Epithelial cell of esophagus (primary cell): ENCODE measurements at regions not wholly inside any gene's neighbourhood (a gene's known extent, or its start where the extent isn't known, plus 50 kb on each side); places are given as distances from the start of the nearest gene placed in this dataset.

Source experiments
- DNase-seq: peaks from one replicate; pipeline ENCODE4 v3.0.0; 2010; ENCODE audit warnings: low read depth
- H3K4me3 ChIP-seq: 2 replicates; pipeline ENCODE4 v1.5.1; 2011; ENCODE audit warnings: mild to moderate bottlenecking, low read length, control low read depth
- CTCF ChIP-seq: IDR thresholded peaks from 2 replicates; pipeline ENCODE4 v1.5.1; 2011; ENCODE audit warnings: low read depth, mild to moderate bottlenecking, low read length, control low read depth, inconsistent platforms; ENCODE audit not compliant: insufficient read depth; ENCODE audit errors: missing control alignments

GRCh38 chr18:22467760-22468553, 50.2 kb upstream of the CTAGE1 start:
- DNase-seq = peak; percentile 99
- TF ChIP-seq CTCF = no peak

GRCh38 chr18:22468554-22468891, 50.8 kb upstream of the CTAGE1 start:
- DNase-seq = no peak
- no peak overlapping the region for H3K4me3 ChIP-seq
- no peak for TF ChIP-seq CTCF

More at GRCh38 chr18:22467760-22468553, 50.2 kb upstream of the CTAGE1 start:
- no peak overlapping the region for H3K4me3 ChIP-seq

GRCh38 chr18:22469061-22469734, 51.5 kb upstream of the CTAGE1 start:
- DNase-seq = no peak
- no peak overlapping the region for H3K4me3 ChIP-seq
- no peak for TF ChIP-seq CTCF

GRCh38 chr18:22469926-22470247, 52.2 kb upstream of the CTAGE1 start:
- H3K4me3 ChIP-seq = no peak overlapping the region
- no peak for TF ChIP-seq CTCF
- no peak for DNase-seq

- TF ChIP-seq CTCF = no peak
- H3K4me3 ChIP-seq = no peak overlapping the region
- DNase-seq = peak; percentile 65
Measured at GRCh38 chr18:22470248-22471235, 52.8 kb upstream of the CTAGE1 start.

GRCh38 chr18:22471546-22472131, 53.9 kb upstream of the CTAGE1 start:
- no peak for TF ChIP-seq CTCF
- no peak overlapping the region for H3K4me3 ChIP-seq
- no peak for DNase-seq
